ENCODE measurements at regions not wholly inside any gene's neighbourhood (a gene's known extent, or its start where the extent isn't known, plus 50 kb on each side); places are given as distances from the start of the nearest gene placed in this dataset.
"Not testable (repeated sequence)": the region's sequence is repeated elsewhere in the genome, so short reads cannot be mapped to it uniquely, and the experiment has no call there.

DNA sequence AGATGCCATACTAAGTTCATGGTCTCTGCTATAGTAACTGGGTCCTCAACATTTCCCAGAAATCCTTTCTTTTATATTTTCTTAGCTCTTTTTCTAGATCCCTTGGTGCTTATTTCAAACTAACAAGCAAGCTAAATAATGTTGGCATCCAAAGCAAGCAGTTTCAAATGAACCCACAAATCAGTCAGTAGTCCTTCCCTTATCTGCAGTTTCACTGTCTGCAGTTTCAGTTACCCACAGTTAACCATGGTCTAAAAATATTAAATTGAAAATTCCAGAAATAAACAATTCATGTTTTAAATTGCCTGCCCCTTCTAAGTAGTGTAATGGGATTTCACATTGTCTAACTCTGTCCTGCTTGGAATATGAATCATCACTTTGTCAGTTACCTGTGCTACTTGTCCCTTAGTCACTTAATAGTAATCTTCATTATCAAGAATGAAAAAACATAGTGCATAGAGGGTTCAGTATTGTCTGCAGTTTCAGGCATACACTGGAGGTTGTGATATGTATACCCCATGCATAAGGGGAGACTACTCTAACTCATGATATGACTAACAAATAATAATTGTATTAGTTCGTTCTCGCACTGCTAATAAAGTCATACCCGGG lies 633.7 kb downstream of the MECOM start:
- DNase-seq: no peak

DNA sequence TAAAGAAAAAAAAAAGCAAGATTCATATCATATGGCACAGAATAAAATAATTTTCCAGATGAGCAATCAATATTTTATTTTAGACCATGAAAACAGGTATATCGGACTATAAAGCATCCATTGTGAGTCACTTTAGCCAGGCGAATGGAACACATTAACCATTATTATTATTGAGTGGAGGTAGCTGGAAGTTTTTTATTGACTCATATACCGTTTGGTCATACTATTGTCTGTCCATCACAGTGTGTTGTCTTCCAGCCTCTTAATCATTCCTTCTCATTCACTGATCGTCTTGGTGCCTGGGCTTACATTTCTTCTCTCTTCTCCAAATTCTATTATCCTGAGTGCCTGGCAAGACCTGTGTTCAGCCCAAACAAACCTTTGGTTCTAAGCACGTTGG lies 634.8 kb downstream of the MECOM start:
- no peak for DNase-seq

DNA sequence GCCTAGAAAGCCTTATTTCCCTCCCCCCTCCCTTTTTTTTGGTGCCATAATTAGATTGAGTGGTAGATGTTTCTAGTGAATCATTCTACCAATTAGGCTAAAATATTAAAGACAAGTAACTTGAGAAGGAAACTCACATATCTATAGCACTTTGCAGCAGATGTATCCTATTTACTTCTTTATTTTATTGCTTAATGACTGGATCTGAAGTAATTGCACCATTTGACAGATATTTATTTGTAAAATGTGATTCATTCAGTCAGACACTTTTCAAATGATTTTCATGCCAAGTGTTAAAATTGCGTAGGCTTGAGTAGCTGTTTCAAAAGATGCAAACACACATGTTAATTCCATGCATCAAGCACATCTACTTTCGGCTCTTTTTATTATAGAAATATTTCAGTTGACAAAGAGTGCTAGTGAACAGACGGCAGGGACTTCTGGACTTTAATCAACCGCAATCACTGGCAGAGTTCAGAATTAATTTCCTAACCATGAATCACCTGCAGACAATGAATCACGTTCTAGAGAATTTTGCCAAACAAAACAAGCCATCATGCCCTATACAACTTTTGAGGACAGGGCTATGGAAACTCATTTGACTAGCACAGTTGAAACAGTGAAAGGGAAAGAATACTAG lies 636.8 kb downstream of the MECOM start:
- peak; percentile 91 for DNase-seq

DNA sequence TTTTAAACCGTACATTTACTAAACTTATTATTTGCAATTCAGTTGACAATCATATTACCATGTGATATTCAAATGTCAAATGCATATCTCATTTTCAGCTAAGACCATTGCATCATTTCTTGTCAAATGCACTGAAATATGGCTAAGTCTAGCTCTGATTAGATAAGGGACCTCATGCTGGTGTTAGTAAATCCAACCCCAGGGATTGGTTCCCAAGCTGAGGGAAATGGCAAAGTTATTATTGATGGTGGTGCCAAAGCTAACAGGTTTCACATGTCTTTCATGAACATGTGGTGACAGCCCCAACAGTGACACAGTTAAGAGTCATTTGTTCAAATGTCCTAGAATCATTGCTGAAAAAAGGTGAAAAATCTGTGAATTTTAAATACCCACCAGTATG lies 641.1 kb downstream of the MECOM start:
- no peak for DNase-seq

DNA sequence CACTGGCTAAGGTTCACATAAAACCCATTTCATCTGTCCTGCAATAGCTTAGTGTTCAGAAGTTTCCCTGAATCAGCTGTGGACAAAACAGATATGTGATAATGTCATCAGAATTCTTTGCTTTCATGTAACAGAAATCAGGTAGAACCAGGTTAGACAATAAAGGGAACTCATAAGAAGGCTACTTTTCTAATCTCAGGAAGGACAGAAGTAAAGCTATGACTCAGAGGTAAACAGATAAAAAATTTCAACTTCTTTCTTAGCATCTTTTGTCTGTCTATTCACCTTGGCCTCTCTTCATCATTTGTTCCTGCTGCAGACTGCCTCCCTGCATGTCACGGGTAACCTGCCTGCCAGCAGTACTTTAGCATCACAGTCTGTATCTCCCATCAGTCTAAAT lies 643.1 kb downstream of the MECOM start:
- DNase-seq: no peak

DNA sequence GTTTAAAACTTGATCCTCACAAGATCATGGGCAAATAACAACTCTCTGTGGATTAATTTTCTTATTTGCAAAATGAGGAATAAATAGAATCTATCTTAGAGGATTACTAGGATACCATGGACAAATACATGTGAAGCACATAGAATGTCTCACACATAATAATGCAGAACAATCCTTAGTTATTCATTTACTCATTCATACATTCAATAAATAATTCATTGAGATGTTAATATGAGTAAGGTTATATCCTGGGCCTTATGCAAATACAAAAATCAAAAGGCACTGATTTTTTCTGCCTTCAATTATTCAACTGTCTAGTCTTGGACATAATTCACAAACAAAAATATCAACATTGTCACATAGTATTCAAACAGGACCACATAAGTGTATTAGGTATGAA lies 654.1 kb downstream of the MECOM start:
- DNase-seq: no peak

DNA sequence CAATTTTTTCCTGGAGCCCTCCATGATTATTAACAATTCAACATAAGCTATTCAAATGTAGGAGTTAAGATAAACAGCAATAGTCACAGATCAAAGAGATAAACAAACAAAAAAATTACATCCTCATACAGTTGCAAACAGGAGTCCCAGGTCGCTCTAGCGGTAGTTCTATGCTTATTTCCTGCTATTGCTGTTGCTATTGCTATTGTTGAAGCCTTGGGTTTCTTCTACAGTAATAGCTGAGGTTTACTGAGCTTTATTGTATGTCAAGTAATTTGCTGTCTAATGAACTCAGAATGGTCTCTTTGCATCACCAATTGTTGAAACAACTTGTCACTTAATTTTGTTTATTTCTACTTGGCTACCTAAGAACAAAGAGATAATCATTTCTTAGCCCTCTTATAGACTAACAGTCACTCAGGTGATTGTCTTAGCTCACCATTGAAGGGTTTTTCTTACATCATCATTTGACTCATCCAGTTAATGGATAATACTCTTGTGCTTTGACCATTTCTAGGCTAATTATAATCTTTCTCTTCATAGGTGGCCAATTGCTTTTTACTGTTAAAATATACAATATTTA lies 654.6 kb downstream of the MECOM start:
- DNase-seq: no peak

DNA sequence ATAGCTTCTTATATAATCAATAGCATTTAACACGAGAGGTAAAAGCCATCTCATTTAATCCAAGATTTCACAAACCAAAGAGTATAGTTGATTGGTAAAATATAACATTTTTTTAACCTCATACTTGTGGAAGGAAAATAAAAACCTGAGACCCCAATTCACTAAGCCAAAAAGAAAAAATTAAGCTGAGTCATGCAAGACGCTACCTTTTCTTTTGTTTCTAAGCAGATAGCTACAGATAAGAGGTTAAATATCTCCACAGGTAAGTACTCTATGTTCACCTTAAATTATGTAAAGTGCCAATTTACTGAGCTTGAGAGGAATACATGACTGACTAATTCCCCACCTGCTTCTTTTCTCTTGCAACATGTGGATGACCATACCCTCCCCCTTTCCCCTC lies 656.4 kb downstream of the MECOM start:
- no peak for DNase-seq

DNA sequence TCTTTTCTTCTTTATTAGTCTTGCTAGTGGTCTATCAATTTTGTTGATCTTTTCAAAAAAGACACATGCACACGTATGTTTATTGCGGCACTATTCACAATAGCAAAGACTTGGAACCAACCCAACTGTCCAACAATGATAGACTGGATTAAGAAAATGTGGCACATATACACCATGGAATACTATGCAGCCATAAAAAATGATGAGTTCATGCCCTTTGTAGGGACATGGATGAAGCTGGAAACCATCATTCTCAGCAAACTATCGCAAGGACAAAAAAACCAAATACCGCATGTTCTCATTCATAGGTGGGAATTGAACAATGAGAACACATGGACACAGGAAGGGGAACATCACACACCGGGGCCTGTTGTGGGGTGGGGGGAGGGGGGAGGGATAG lies 657.1 kb downstream of the MECOM start:
- DNase-seq: not testable (repeated sequence)

DNA sequence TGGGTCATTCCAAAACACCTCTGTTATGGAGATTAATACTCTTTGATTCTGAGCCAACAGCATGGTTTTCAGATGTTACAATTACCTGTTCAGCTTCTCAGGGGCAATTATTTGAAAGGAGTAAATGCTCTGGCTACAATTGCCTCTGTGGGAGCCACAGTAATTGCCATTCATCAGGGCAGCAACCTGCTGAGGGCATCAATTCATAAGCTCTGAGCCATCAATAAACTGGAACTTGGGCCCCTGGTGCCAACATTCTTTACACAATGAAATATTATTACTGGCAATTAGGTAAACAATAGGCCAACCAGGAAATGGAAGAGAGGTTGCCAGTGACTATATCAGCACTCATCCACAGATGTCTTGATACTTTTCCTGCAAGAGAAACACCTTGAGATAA lies 660.8 kb downstream of the MECOM start:
- DNase-seq: no peak

DNA sequence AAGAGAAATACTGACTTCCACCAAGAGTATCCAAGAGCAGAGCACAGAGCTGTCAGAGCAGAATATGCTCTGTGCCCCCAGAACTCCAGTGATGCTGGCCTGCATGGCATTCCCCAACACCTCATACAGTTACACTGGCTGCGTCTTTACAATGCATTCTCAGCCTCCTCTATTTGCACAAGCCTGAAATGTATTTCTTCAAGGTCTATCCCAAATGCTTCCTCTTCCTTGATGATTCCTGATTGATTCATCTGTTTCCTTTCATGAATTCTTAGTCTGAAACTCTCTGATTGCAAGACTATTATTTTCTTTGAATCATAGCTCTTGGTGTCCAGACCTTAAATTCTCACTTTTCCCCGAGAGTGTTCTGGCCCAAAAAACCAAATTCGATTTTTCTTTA lies 664.7 kb downstream of the MECOM start:
- no peak for DNase-seq

DNA sequence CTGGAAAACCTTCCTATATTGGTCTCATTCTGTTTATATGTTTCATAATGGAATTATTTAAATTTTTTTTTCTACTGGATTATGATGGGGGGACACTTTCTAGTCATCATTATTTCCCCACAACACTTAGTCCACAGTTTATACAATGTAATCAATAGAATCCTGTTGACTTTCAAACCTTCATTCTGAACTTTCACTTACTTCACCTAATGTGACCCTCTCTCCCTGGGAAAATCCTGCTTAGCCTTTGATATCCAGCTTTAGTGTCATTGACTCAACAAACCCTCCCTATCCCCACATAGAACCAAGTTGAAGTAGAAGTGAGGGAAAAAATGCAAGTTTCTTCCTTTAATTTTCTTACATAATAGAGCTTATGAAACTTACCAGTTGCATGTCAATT lies 666.0 kb downstream of the MECOM start:
- no peak for DNase-seq

DNA sequence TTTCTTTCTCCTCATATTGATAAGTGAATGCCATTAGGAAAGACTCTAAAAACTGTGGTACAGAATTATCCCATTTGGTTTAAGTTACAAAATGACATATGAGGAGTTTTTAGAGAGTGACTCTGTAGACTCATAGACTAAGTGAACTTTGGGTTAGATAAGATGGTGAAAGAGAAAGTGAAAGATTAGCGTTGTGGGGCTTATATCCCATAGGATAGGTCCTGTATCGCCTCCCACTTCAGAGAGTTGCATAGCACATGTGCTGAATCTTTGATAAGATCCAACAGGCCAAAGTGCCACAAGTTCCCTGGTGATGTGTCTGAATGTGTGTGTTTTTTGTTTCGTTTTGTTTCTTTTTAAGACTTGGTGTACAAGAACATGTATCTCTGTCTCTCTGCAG lies 666.9 kb downstream of the MECOM start:
- DNase-seq: no peak

DNA sequence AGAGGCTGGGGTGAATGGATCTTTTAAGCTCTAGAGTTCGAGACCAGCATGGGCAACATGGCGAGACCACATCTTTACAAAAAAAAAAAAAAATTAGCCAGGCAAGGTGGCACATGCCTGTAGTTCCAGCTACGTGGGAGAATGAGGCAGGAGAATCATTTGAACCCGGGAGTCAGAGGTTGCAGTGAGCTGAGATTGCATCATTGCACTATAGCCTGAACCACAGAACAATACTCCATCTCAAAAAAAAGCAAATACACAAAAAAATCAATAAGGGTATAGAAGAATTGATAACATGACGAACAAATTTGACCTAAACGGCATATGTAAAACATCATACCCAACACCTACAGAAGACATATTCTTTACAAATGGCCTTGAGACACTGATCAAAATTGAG lies 668.4 kb downstream of the MECOM start:
- no peak for DNase-seq

DNA sequence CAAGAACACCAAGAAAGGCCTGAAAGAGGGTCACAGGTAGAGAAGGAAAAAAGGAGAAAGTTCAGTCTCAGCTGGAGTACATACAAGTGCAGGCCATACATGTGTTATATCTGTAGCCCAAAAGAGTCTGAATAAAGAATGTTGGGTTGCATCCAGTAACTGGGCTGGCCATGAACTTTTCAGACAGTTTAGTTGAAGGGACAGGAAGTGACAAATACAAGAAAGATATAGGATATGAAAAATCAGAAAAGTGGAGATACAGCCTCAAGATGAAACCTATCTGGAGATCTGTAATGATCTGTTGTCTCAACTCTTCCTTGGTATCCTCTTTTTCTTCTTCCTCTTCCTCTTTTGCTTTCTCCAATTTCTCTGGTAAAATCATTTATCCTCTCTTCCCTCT lies 671.7 kb downstream of the MECOM start:
- peak; percentile 14 for DNase-seq

DNA sequence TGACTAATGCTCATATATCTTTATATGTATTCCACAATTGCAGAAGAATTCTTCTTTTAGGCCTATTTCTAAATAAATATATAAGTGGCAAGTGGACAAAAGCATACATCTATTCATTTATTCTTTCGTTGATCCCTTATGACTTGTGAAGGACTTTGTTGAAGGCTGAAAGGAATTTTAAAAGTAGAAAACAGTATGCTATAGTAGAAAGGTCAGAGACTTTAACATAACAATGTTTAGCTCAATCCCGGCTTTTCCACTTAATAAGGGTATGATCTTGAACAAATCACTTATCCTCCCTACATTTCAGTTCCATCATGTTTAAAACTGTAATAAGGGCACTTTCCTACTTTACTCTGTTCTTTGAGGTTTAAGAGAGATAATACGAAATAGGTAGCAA lies 672.9 kb downstream of the MECOM start:
- DNase-seq: no peak

DNA sequence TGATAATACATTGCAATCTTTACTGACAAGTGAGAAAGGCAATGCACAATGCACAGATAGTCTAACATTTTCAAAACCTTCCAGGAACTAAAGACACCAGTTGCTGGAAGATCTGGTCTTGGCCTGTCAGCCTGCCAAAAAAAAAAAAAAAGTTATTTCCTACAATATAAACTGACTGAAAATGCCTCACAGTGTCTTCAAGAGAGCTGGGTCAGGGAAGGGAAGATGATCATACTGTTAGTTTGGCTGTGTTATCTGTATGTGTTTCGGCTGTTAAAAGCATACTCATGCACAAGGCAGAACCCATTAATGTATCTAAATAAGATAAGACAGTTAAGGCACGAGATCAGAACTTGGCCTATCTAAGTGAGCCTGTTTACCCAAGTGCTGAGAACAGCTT lies 673.4 kb downstream of the MECOM start:
- DNase-seq: no peak

DNA sequence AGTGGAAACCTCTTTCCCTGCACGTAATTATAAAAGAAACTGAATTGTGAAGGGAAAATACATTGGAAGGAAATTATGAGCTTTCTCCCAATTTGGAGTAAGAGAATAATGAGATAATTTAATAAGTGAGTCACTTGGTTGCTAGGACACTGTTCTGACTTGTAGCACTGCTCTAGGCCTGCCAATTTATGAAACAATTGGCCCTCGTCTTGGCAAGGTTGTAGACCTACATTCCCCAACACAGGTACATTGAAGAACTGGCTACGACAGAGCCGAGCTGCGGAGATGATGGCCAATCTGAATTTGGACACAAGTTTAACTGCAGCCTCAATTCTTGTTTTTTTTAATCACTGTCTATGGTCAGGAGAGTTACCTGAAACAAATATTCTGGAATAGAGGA lies 674.1 kb downstream of the MECOM start:
- DNase-seq: no peak

DNA sequence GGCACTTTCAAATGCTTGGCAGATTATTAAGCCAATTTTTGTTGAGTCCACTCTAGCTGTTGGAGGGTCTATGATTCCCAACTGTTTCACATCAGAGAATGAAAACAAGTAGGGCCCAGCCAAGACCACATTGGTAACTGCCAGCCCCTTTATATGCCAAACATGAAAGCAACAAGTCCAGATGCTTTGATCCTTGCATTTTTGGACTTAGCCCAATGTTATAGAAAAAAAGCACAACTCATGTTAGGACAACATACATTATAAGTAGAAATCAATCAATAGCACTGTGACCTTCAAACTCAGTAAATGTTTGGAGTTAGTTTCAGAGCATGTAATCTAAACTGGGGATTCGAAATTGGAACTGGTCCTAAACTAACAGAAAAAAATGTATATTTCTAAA lies 674.7 kb downstream of the MECOM start:
- DNase-seq: no peak

DNA sequence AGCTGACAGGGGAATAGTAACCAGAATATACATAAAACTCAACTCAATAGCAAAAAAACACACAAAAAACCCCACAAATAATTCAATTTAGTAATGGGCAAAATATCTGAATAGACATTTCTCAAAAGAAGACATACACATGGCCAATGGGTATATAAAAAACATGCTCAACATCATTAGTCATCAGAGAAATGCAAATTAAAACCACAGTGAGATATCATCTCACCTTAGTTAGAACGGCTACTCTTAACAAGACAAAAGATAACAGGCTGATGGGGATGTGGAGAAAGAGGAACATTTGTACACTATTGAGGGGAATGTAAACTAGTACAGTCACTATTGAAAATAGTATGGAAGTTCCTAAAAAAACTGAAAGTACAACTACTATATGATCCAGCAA lies 678.6 kb downstream of the MECOM start:
- DNase-seq: no peak

DNA sequence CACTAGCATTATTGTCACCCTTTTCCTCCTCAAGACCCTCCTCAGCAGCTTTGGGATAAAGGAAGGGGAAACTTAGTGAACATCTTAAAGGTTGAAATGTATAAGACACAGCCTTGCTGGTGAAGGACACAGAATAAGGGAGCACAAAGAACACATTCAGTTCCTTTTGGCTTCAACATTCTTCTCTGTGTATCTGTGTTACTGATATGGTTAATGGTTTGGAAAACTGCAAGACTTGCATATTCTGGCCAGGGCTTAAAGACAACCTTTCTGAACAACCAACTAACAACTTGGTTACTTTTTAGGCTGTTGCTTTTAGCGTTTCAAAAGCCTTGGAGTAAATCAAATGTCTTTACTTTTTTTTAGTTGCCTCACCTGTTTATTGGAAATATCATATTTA lies 680.5 kb downstream of the MECOM start:
- DNase-seq: no peak

DNA sequence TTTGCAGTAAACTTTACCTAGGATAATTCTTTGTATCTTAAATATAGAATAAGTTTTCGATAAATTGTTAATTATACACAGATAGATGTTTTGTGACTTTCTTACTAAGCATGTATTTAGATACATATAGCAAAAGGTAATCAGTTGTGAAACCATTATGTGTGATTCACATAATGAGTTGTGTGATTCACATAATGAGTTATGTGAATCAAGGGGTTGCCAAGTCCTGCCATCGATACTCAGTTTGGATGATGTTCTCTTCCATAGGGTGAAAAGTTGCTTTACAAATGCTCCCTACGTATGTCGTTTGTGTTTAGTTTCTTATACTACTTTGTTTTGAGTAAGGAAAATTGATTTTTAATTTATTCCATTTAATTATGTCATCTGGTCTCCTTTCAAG lies 682.1 kb downstream of the MECOM start:
- DNase-seq: peak; percentile 5

DNA sequence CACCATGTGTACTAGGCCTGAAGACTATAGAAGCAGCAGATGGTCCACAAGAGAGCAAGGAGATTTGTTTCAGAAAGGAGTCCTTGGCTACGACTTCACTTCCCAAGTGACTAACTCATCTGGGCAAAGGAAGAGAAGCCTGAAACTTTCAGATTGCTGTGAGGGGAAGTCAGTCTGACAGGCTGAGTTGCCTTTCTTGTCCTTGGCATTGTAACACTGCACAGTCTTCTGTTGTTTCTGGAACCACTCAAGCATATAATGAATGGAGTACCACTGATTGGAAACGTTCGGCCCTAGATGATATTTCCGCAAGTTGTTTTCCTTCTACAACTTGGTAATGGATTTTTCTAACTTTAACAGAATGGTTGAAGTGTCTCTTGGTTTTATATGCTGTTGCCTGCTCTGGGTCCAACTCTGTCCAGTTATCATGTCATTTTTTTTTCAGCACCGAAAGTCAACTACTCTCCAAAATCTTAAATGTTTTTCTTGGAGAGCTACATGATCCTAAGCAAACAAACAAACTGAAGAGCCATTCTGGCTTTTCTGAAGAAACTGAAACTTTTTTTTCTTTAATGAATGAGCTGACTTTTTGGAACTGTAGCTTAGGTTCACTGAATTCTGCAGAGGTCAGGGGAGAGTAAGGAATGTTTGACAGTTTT lies 685.7 kb downstream of the MECOM start:
- DNase-seq: no peak

DNA sequence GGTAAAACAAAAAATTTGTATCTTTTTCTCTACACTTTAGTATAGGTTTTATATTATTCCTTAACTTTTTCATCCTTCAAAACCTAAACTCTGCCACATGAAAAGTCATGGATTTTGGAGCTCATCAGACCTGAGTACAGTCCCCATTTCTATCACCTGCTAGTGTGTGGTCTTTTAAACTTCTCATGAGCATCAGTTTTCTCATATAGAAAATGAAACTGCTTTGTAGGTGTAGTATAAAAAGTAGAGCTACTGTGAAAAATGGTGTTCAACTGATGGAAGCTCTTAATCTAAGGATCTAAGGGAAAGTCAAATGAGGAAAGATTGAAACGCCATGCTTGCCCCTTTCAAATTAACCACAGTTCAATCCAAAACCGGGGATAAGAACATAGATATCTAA lies 686.5 kb downstream of the MECOM start:
- DNase-seq: no peak
